ENCODE measurements at regions not wholly inside any gene's neighbourhood (a gene's known extent, or its start where the extent isn't known, plus 50 kb on each side); places are given as distances from the start of the nearest gene placed in this dataset.
"Not testable (repeated sequence)": the region's sequence is repeated elsewhere in the genome, so short reads cannot be mapped to it uniquely, and the experiment has no call there.

- Histone ChIP-seq H3K9me3 (no peaks in the 10 kb centered on the region), H3K27ac (no peak overlapping the region), H3K4me3 (no peak overlapping the region), H3K36me3 (no peaks in the 10 kb centered on the region), H3K4me1 (no peaks in the 10 kb centered on the region), H3K27me3 (no peaks in the 10 kb centered on the region)
- TF ChIP-seq CTCF (IDR thresholded peaks at IDR 0.05) (no peak), POLR2A (IDR thresholded peaks at IDR 0.05) (no peak), EP300 (IDR thresholded peaks at IDR 0.05) (no peak), POLR2AphosphoS5 (IDR thresholded peaks at IDR 0.05) (no peak)
- ATAC-seq, result no peak
Measured at GRCh38 chr3:144480416-144480919, 508.8 kb downstream of the DIPK2A start.

- Histone ChIP-seq H3K4me1 (no peaks in the 10 kb centered on the region), H3K4me3 (no peak overlapping the region), H3K27me3 (no peaks in the 10 kb centered on the region), H3K27ac (no peak overlapping the region), H3K9me3 (no peaks in the 10 kb centered on the region), H3K36me3 (no peaks in the 10 kb centered on the region)
- ATAC-seq, result no peak
- WGBS, 2 donors (ENCODE audit: low coverage in 1 of 2), result 62 to 69% methylated on average over 2 of the region's 2 CpGs
- TF ChIP-seq CTCF (IDR thresholded peaks at IDR 0.05) (no peak), POLR2A (IDR thresholded peaks at IDR 0.05) (no peak), EP300 (IDR thresholded peaks at IDR 0.05) (no peak), POLR2AphosphoS5 (IDR thresholded peaks at IDR 0.05) (no peak)
Measured at GRCh38 chr3:144482876-144483275, 511.3 kb downstream of the DIPK2A start.

DNA sequence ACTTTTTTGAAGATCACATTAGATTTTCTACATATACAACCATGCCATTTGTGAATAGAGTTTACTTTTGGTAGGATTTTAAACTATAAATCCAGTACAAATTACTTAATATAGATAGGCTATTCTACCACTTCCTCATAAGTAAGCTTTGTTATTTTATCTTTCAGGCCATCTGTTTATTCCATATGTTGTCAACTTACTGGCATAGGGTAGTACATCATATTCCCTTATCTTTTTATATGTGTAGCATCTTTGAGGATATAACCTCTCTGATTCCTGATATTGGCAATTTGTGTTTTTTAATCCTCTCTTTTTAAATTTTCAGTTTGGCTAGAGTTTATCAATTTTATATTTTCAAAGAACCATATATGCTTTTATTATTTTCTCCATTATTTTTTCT is 515.4 kb downstream of the DIPK2A start:
- TF ChIP-seq CTCF (IDR thresholded peaks at IDR 0.05) (no peak), EP300 (IDR thresholded peaks at IDR 0.05) (no peak), POLR2AphosphoS5 (IDR thresholded peaks at IDR 0.05) (no peak), POLR2A (IDR thresholded peaks at IDR 0.05) (no peak)
- ATAC-seq, result no peak
- no peaks in the 10 kb centered on the region for H3K4me1 ChIP-seq
- no peaks in the 10 kb centered on the region for H3K9me3 ChIP-seq
- no peaks in the 10 kb centered on the region for H3K27me3 ChIP-seq
- no peaks in the 10 kb centered on the region for H3K36me3 ChIP-seq
- H3K4me3 ChIP-seq, result no peak overlapping the region
- H3K27ac ChIP-seq, result no peak overlapping the region

- Histone ChIP-seq H3K4me1 (no peaks in the 10 kb centered on the region), H3K27ac (no peak overlapping the region), H3K36me3 (no peaks in the 10 kb centered on the region), H3K27me3 (no peaks in the 10 kb centered on the region), H3K4me3 (no peak overlapping the region), H3K9me3 (no peaks in the 10 kb centered on the region)
- TF ChIP-seq POLR2A (IDR thresholded peaks at IDR 0.05) (no peak), CTCF (IDR thresholded peaks at IDR 0.05) (no peak), POLR2AphosphoS5 (IDR thresholded peaks at IDR 0.05) (no peak), EP300 (IDR thresholded peaks at IDR 0.05) (no peak)
- no peak for ATAC-seq
Measured at GRCh38 chr3:144488927-144489326, 517.3 kb downstream of the DIPK2A start.

GRCh38 chr3:144491333-144491732 is 519.7 kb downstream of the DIPK2A start:
- Histone ChIP-seq H3K27ac (no peak overlapping the region), H3K4me1 (no peaks in the 10 kb centered on the region), H3K27me3 (no peaks in the 10 kb centered on the region), H3K9me3 (no peaks in the 10 kb centered on the region), H3K36me3 (no peaks in the 10 kb centered on the region), H3K4me3 (no peak overlapping the region)
- TF ChIP-seq CTCF (IDR thresholded peaks at IDR 0.05) (no peak), POLR2A (IDR thresholded peaks at IDR 0.05) (no peak), POLR2AphosphoS5 (IDR thresholded peaks at IDR 0.05) (no peak), EP300 (IDR thresholded peaks at IDR 0.05) (no peak)
- ATAC-seq, result no peak

GRCh38 chr3:144494651-144495050 is 523.0 kb downstream of the DIPK2A start:
- not testable (repeated sequence) for H3K4me3 ChIP-seq, H3K27me3 ChIP-seq, H3K9me3 ChIP-seq, ATAC-seq, H3K36me3 ChIP-seq, H3K4me1 ChIP-seq, H3K27ac ChIP-seq
- 73% methylated on average over 6 of the region's 20 CpGs; no CpG with 5 or more reads in 1 of the 2 donors for WGBS, 2 donors (ENCODE audit: low coverage in 1 of 2)
